HG03460 (cell line): ENCODE measurements at regions not wholly inside any gene's neighbourhood (a gene's known extent, or its start where the extent isn't known, plus 50 kb on each side); places are given as distances from the start of the nearest gene placed in this dataset.

Source experiments
- ATAC-seq: cut with Tn5 transposase; IDR thresholded peaks from one replicate; pipeline ENCODE4 v1.9.1; 2021; ENCODE audit not compliant: unreplicated experiment

- ATAC-seq, result peak; percentile 75
Observed at GRCh38 chr5:66306105-66306843, 162.2 kb downstream of the SREK1 start.

GRCh38 chr5:66306844-66307315 lies 162.8 kb downstream of the SREK1 start:
- ATAC-seq, result no peak

- ATAC-seq, result peak; percentile 64
Observed at GRCh38 chr5:66307647-66308241, 163.6 kb downstream of the SREK1 start.

GRCh38 chr5:66312266-66312665 lies 168.2 kb downstream of the SREK1 start:
- no peak for ATAC-seq

- ATAC-seq, result no peak
Observed at GRCh38 chr5:66315784-66316183, 171.7 kb downstream of the SREK1 start.

GRCh38 chr5:66322786-66323528 lies 178.9 kb downstream of the SREK1 start:
- no peak for ATAC-seq

GRCh38 chr5:66323529-66323895 lies 179.4 kb downstream of the SREK1 start:
- ATAC-seq, result no peak

GRCh38 chr5:66324357-66324756 lies 180.3 kb downstream of the SREK1 start:
- ATAC-seq, result no peak

- ATAC-seq, result no peak
Observed at GRCh38 chr5:66326276-66326675, 182.2 kb downstream of the SREK1 start.

- ATAC-seq, result no peak
Observed at GRCh38 chr5:66327008-66327407, 182.9 kb downstream of the SREK1 start.

GRCh38 chr5:66329078-66329477 lies 185.0 kb downstream of the SREK1 start:
- no peak for ATAC-seq

- no peak for ATAC-seq
Observed at GRCh38 chr5:66333192-66333591, 189.1 kb downstream of the SREK1 start.

- no peak for ATAC-seq
Observed at GRCh38 chr5:66337626-66338226, 193.6 kb downstream of the SREK1 start.

GRCh38 chr5:66338828-66339227 lies 194.7 kb downstream of the SREK1 start:
- no peak for ATAC-seq

GRCh38 chr5:66339896-66340295 lies 195.8 kb downstream of the SREK1 start:
- no peak for ATAC-seq

GRCh38 chr5:66340786-66341185 lies 196.7 kb downstream of the SREK1 start:
- ATAC-seq, result no peak

GRCh38 chr5:66342341-66342880 lies 198.3 kb downstream of the SREK1 start:
- no peak for ATAC-seq

GRCh38 chr5:66343370-66344071 lies 199.4 kb downstream of the SREK1 start:
- no peak for ATAC-seq

- no peak for ATAC-seq
Observed at GRCh38 chr5:66344544-66344943, 200.4 kb downstream of the SREK1 start.

GRCh38 chr5:66345281-66345680 lies 201.2 kb downstream of the SREK1 start:
- ATAC-seq, result no peak

- no peak for ATAC-seq
Observed at GRCh38 chr5:66346869-66347268, 202.8 kb downstream of the SREK1 start.
